Panc1 (cell line): ENCODE measurements at regions not wholly inside any gene's neighbourhood (a gene's known extent, or its start where the extent isn't known, plus 50 kb on each side); places are given as distances from the start of the nearest gene placed in this dataset.

Experiments used
- CTCF ChIP-seq: fragments of 450-650 bp; IDR thresholded peaks from 2 replicates; pipeline ENCODE4 v1.5.1; 2017; ENCODE audit warnings: mild to moderate bottlenecking
- POLR2AphosphoS5 ChIP-seq: IDR thresholded peaks from 2 replicates; pipeline ENCODE4 v1.6.1; 2012; ENCODE audit warnings: mild to moderate bottlenecking, low read depth, low read length, moderate library complexity

- no peak for TF ChIP-seq CTCF
- no peak for TF ChIP-seq POLR2AphosphoS5
These were observed 862.2 kb downstream of the RPS29 start for GRCh38 chr14:48723841-48724495.
